WTC11 (cell line): ENCODE measurements at regions not wholly inside any gene's neighbourhood (a gene's known extent, or its start where the extent isn't known, plus 50 kb on each side); places are given as distances from the start of the nearest gene placed in this dataset.

Experiments used
- ATAC-seq: fragments of 200-7000 bp; cut with Tn5 transposase; 2 replicates; pipeline ENCODE4 v1.10.0; 2021; ENCODE audit warnings: mild to moderate bottlenecking, moderate library complexity
- CTCF ChIA-PET: fragments of 300-600 bp; sonication (Branson Sonifier 250); formaldehyde crosslinking; loops from one replicate; lab custom pipeline; 2021; ENCODE audit warnings: antibody characterized with exemption; lab: Charles Lee
- POLR2A ChIA-PET: fragments of 350-600 bp; sonication (Branson Sonifier 250); formaldehyde crosslinking; loops from one replicate; lab custom pipeline; 2021; ENCODE audit warnings: antibody characterized with exemption; lab: Charles Lee
- DNase-seq: peaks from one replicate; pipeline ENCODE4 v3.0.0; 2021; ENCODE audit warnings: low spot score
- H3K27ac Mint-ChIP-seq: 2 replicates; pipeline ENCODE4 v1.8.0; 2021; ENCODE audit warnings: mixed read lengths
- H3K27me3 Mint-ChIP-seq: 2 replicates; pipeline ENCODE4 v1.8.0; 2021; ENCODE audit warnings: low read depth, mild to moderate bottlenecking, moderate library complexity, mixed read lengths
- H3K36me3 Mint-ChIP-seq: 2 replicates; pipeline ENCODE4 v1.8.0; 2021; ENCODE audit warnings: mixed read lengths
- H3K4me1 Mint-ChIP-seq: 2 replicates; pipeline ENCODE4 v1.8.0; 2022; ENCODE audit warnings: mixed read lengths
- H3K4me3 Mint-ChIP-seq: 2 replicates; pipeline ENCODE4 v1.8.0; 2021; ENCODE audit warnings: mild to moderate bottlenecking, moderate library complexity, mixed read lengths
- H3K9me3 Mint-ChIP-seq: 2 replicates; pipeline ENCODE4 v1.8.0; 2021; ENCODE audit warnings: mixed read lengths
- AR ChIP-seq: fragments of 250-450 bp; sonication (Bioruptor Pico); IDR thresholded peaks from 2 replicates; pipeline ENCODE4 v1.9.0; 2021; ENCODE audit warnings: mild to moderate bottlenecking
- ARID4B ChIP-seq: sonication (generic); formaldehyde crosslinking; IDR thresholded peaks from 2 replicates; pipeline ENCODE4 v1.8.0; 2023; ENCODE audit warnings: missing genetic modification reagents, mild to moderate bottlenecking, borderline replicate concordance
- ATF3 ChIP-seq: sonication (generic); formaldehyde crosslinking; conservative IDR thresholded peaks from 2 replicates; pipeline ENCODE4 v1.8.1; 2022; ENCODE audit warnings: mild to moderate bottlenecking, missing genetic modification reagents
- E2F1 ChIP-seq: sonication (generic); formaldehyde crosslinking; IDR thresholded peaks from 2 replicates; pipeline ENCODE4 v1.8.0; 2022; ENCODE audit warnings: mild to moderate bottlenecking, missing genetic modification reagents
- ESRRA ChIP-seq: sonication (generic); formaldehyde crosslinking; IDR thresholded peaks from 2 replicates; pipeline ENCODE4 v1.8.1; 2022; ENCODE audit warnings: mild to moderate bottlenecking, missing genetic modification reagents, borderline replicate concordance
- HMGA2 ChIP-seq: fragments of 250-450 bp; sonication (Bioruptor Pico); IDR thresholded peaks from 2 replicates; pipeline ENCODE4 v1.4.0; 2021; ENCODE audit warnings: mild to moderate bottlenecking, moderate library complexity
- MLX ChIP-seq: sonication (generic); formaldehyde crosslinking; IDR thresholded peaks from 2 replicates; pipeline ENCODE4 v1.8.1; 2023; ENCODE audit warnings: mild to moderate bottlenecking, missing genetic modification reagents, moderate library complexity
- NFYB ChIP-seq: sonication (generic); formaldehyde crosslinking; conservative IDR thresholded peaks from 2 replicates; pipeline ENCODE4 v1.8.0; 2022; ENCODE audit warnings: low read depth, missing genetic modification reagents
- OVOL2 ChIP-seq: fragments of 250-450 bp; sonication (Bioruptor Pico); IDR thresholded peaks from 2 replicates; pipeline ENCODE4 v1.9.0; 2021; ENCODE audit warnings: mild to moderate bottlenecking, borderline replicate concordance
- RELA ChIP-seq: sonication (generic); formaldehyde crosslinking; IDR thresholded peaks from 2 replicates; pipeline ENCODE4 v1.8.1; 2022; ENCODE audit warnings: missing genetic modification reagents, mild to moderate bottlenecking, borderline replicate concordance
- TCF7 ChIP-seq: sonication (generic); formaldehyde crosslinking; IDR thresholded peaks from 2 replicates; pipeline ENCODE4 v1.8.0; 2022; ENCODE audit warnings: mild to moderate bottlenecking, low read depth, missing genetic modification reagents, moderate library complexity
- TEAD4 ChIP-seq: sonication (generic); formaldehyde crosslinking; IDR thresholded peaks from 2 replicates; pipeline ENCODE4 v1.8.0; 2022; ENCODE audit warnings: mild to moderate bottlenecking, missing genetic modification reagents
- ZNF263 ChIP-seq: sonication (generic); formaldehyde crosslinking; IDR thresholded peaks from 2 replicates; pipeline ENCODE4 v1.8.1; 2022; ENCODE audit warnings: low read depth, mild to moderate bottlenecking, moderate library complexity, missing genetic modification reagents
- ZNF317 ChIP-seq: sonication (generic); formaldehyde crosslinking; IDR thresholded peaks from 2 replicates; pipeline ENCODE4 v1.8.1; 2023; ENCODE audit warnings: low read depth, mild to moderate bottlenecking, moderate library complexity, missing genetic modification reagents, borderline replicate concordance
- ZNF425 ChIP-seq: fragments of 250-450 bp; sonication (Bioruptor Pico); conservative IDR thresholded peaks from 2 replicates; pipeline ENCODE4 v1.9.0; 2021; ENCODE audit warnings: mild to moderate bottlenecking
- TF ChIP-seq, protein P1 (sequence below): sonication (generic); formaldehyde crosslinking; IDR thresholded peaks from 2 replicates; pipeline ENCODE4 v1.8.1; 2022; ENCODE audit warnings: mild to moderate bottlenecking, missing genetic modification reagents, moderate library complexity, borderline replicate concordance
- TF ChIP-seq, protein P2 (sequence below): sonication (generic); formaldehyde crosslinking; IDR thresholded peaks from 2 replicates; pipeline ENCODE4 v1.8.1; 2022; ENCODE audit warnings: low read depth, missing genetic modification reagents, borderline replicate concordance

GRCh38 chr18:47574966-47575365, 323.5 kb upstream of the SKOR2 start:
- H3K36me3 Mint-ChIP-seq, result no peaks in the 10 kb centered on the region
- POLR2A ChIA-PET, result no interaction called here
- no peaks in the 10 kb centered on the region; the same call in 1 of the 2 replicates for H3K9me3 Mint-ChIP-seq
- CTCF ChIA-PET, result no interaction called here
- TF ChIP-seq ZNF263 (CRISPR knock-in tag) (no peak), AR (CRISPR knock-in tag) (no peak), OVOL2 (CRISPR knock-in tag) (no peak), RELA (CRISPR knock-in tag) (no peak), TCF7 (CRISPR knock-in tag) (no peak), ATF3 (CRISPR knock-in tag) (no peak), HMGA2 (CRISPR knock-in tag) (no peak), ZNF425 (CRISPR knock-in tag) (no peak), ESRRA (CRISPR knock-in tag) (no peak), ARID4B (CRISPR knock-in tag) (no peak), ZNF317 (no peak), E2F1 (no peak), TEAD4 (no peak), MLX (CRISPR knock-in tag) (no peak), NFYB (CRISPR knock-in tag) (no peak)
- TF ChIP-seq, protein P1, sequence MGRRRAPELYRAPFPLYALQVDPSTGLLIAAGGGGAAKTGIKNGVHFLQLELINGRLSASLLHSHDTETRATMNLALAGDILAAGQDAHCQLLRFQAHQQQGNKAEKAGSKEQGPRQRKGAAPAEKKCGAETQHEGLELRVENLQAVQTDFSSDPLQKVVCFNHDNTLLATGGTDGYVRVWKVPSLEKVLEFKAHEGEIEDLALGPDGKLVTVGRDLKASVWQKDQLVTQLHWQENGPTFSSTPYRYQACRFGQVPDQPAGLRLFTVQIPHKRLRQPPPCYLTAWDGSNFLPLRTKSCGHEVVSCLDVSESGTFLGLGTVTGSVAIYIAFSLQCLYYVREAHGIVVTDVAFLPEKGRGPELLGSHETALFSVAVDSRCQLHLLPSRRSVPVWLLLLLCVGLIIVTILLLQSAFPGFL, result no peak
- TF ChIP-seq, protein P2, sequence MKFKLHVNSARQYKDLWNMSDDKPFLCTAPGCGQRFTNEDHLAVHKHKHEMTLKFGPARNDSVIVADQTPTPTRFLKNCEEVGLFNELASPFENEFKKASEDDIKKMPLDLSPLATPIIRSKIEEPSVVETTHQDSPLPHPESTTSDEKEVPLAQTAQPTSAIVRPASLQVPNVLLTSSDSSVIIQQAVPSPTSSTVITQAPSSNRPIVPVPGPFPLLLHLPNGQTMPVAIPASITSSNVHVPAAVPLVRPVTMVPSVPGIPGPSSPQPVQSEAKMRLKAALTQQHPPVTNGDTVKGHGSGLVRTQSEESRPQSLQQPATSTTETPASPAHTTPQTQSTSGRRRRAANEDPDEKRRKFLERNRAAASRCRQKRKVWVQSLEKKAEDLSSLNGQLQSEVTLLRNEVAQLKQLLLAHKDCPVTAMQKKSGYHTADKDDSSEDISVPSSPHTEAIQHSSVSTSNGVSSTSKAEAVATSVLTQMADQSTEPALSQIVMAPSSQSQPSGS (CRISPR knock-in tag), result no peak
- H3K4me1 Mint-ChIP-seq, result peaks cover 30% of the 10 kb centered on the region
- ATAC-seq, result no peak
- H3K27me3 Mint-ChIP-seq, result peaks cover 7% of the 10 kb centered on the region; the same call in 1 of the 2 replicates
- DNase-seq, result no peak
- H3K4me3 Mint-ChIP-seq, result no peak overlapping the region
- H3K27ac Mint-ChIP-seq, result no peak overlapping the region
